GM04504 (cell line): ENCODE measurements at regions not wholly inside any gene's neighbourhood (a gene's known extent, or its start where the extent isn't known, plus 50 kb on each side); places are given as distances from the start of the nearest gene placed in this dataset.

Experiments
- DNase-seq: peaks from one replicate; pipeline ENCODE4 v3.0.0-alpha.2; 2012; ENCODE audit warnings: low read depth

DNA sequence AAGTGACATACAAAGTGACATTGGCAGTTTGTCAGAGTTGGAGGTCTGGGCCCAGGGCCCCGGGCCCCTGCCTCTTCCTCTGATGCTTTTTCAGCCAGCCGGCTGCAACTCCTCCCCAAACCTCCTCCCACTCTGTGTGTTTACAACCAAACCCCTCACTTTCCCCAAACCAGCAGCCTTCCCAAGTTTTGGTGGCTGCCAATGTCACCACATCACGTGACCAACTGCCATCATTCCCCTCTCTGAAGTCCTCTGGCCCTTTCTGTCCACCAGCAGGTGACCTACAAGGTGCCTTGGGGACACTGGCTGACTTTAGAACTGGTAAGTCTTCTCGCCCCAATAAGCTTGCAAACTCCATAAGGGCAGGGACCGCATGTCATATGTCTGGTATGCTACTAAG lies 357.7 kb downstream of the BCOR start:
- no peak for DNase-seq

DNA sequence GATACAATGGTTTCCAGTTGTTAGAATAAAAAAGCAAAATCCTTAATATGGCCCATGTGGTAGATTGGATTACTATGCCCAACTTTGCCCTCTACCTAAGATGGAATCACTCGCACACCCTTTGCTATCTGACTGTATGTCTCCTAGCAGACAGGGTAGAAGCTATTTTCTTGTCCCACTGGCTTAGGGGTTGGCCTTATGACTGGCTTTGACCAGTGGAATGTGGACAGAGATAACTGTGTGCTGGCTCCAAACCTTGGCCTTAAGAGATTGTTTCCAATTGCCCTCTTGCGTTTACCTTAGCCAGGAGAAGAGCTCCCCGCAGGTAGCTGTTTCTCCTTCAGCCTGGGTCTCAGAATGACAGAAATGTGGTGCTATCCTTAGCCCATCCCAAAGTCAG lies 355.9 kb downstream of the BCOR start:
- DNase-seq, result no peak

- DNase-seq, result no peak
These were observed 351.9 kb downstream of the BCOR start for GRCh38 chrX:39745818-39746217.

DNA sequence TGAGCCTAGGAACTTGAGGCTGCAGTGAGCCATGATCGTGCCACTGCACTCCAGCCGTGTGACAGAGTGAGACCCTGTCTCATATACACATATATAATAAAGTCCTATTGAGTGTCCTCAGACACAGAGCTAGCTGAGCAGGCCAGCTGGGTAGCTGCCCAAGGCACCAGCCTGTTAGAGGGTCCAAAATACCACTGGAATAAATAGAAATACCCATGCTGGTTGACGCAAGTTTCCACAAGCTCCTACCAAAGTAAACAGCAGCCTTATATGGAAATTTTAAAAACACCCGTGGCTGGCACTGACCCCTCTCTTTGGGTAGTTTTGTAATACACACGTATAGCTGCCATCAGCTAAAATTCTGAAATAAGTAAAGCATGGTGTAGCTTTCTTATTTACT lies 348.6 kb downstream of the BCOR start:
- no peak for DNase-seq

GRCh38 chrX:39749728-39750127 lies 348.0 kb downstream of the BCOR start:
- DNase-seq, result no peak

- DNase-seq, result no peak
These were observed 347.4 kb downstream of the BCOR start for GRCh38 chrX:39750256-39750790.

DNA sequence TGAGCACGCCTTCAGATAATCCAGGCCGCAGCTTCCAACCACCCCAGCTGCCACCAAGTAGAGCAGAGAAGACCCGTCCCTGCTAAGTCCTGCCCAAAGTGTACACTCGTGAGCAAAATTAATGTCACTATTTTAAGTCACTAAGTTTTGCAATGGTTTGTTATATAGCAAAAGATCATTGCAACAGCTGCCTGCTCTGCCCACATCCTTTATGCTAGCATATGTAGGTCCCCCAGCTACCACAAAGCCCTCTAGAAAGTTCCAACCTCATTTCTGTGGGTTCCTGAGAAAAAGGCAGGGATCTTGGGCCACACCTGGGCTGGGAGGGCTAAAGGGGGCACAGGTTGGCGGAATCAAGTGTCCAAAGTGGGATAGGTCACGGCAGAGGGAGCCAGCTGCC lies 346.9 kb downstream of the BCOR start:
- no peak for DNase-seq

- DNase-seq, result no peak
These were observed 344.9 kb downstream of the BCOR start for GRCh38 chrX:39752815-39753214.

GRCh38 chrX:39753293-39753996 lies 344.3 kb downstream of the BCOR start:
- no peak for DNase-seq

- DNase-seq, result peak; percentile 85
These were observed 342.4 kb downstream of the BCOR start for GRCh38 chrX:39755143-39756032.

DNA sequence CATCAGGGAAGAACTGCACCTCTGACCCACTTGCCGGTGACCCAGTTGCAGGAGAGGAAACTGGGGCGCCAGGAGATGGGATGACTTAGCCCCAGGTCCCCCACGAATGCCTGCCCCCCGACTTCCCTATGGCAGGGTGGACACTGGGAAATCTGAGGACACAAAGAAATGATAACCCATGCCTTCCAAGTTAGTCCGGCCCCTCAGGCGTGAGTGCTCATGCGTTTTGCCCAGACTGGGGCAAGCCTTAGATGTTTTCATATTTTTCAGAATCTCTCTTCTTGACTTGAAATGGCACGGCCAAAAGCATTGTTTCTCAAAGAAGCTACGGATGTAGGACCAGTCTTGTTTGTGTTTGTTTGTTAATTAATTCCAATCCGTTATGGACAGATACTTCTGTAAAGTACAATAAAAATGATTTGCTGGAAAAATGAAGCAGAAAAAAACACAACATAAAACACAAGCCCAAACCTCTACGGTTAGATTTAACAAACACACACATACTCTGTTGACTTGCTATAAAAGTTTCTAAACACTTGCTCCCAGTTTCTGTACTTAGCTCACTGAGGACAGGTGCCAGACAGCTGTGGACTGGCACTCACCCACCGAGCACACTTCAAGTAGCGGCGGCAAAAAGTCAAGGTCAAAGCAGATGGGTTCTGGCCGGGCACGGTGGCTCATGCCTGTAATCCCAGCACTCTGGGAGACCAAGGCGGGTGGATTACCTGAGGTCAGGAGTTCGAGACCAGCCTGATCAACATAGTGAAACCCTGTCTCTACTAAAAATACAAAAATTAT lies 341.5 kb downstream of the BCOR start:
- DNase-seq, result no peak

DNA sequence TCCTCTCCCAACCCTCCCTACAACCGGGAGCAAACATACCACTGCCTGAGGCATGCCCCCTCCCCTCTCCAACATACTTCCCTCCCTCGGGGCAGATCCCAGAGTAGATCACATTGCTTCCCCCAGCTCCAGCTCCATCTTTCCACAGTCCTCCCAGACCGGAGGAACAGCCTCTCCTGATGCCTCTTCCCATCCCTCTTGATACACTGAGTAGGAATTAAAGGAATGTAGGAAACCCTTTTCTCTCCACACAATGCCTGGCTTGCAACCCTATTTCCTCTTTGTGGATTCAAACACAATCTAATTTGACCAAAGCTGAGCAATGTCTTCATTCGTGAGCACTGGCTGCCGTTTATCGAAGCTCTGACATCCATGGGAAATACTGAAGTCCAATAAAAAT lies 339.8 kb downstream of the BCOR start:
- DNase-seq, result no peak

DNA sequence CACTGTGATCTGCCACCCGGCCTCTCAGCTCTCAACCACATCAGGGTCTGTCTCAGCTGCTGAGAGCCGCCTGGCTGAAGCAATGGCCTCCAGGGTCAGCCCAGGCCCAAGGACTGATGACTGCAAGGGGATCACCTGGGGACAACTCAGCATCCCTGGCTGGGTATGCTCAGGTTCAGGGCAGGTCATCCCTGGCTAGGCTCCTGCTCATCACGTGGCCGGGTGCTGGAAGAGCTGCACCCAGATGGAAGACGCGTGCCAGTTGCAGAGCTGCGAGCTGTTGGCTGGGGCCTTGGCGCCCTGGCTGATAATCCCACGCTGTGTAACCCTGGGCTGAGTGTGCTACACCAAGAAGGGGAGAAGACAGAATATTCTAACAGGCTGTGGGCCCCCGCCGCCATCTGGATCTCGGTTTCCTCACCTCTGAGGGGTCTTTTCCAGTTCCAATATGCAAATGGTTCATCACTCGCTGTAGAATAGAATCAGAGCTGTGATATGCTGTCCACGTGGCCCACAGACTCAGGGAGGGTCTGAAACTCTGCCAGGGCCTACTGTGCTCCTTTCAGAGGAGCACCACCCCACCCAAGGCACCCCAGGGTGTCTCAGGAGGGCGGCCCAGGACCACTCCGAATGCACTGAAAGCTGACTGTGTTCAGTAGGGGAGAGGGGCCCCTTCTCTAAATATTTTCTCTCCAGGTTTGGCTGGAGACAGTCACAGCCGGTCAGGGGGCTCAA lies 338.8 kb downstream of the BCOR start:
- DNase-seq, result no peak

DNA sequence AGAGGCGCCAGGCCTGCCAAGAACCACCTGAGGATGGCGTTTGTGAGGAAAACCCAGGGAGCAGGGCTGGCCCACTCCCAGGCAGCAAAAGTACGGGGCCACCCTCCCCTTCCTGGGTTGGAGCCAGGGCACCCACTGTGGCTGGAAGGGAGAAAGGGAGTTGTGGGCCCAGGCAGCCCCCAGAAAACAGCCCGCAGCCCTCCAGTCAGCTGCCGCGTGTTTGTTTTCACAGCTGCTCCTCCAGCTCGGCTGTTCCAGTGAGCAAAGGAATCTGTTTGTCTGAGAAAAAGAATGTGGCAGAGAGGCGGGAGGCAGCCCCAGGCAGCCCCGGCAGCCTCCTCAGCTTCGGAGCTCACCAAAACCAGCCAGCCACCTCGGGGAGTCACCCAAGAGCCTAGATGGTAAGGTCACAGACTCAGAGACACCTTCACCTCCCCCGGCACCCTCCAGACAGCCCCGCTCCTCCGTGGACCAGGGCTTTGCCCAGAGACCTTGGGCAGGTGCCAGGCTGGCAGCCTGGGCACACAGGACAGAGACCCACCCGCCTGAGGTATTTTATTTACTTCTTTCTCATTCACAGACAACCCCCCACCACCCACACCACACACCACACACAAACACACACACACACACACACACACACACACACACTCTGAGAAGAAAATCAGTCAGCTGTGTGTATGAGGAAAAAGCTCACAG lies 338.1 kb downstream of the BCOR start:
- DNase-seq, result no peak

- DNase-seq, result no peak
These were observed 336.8 kb downstream of the BCOR start for GRCh38 chrX:39760930-39761329.

GRCh38 chrX:39762266-39762841 lies 335.4 kb downstream of the BCOR start:
- no peak for DNase-seq

DNA sequence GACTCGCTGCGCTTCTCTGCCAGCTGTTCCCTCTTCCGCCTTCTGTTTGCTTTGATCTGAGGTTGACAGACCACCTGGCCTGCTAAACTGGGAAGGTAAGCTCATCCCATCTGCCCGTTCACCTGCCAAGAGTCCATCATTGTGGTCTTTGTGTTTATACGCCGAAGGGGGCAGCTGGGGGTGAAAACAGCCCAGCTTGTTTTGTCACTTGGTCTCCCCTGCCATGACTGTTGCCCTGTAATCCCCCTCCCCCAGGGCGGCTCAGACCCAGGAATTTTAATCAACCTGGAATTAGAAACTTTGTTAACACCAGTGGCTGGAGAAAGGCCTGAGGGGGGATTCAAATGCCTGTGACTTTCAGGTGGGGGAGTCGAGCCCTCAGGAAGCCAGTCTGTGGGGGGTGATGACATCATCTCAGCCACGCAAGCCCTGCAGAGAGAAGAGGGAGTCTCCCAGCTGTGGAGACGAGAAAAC lies 333.3 kb downstream of the BCOR start:
- DNase-seq, result no peak

DNA sequence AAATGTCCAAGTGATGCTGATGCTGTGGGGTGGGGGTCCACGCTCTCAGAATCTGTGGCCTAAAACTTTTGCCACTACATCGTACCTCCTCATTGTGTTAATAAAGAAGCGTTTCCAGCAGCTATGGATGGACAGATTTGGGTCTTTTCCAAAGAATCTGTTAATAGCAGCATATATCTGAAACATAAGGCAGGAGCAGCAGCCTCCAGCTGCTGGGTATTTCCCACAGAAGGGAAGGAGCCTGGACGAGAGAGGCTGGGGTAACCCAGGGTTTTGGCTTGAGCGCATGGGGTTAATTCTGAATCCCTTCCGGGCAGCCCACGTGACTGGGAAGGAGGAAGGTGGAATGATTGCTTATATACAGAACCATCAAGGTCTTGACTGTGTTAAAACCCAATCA lies 332.4 kb downstream of the BCOR start:
- DNase-seq, result no peak

GRCh38 chrX:39766085-39766726 lies 331.6 kb downstream of the BCOR start:
- no peak for DNase-seq

DNA sequence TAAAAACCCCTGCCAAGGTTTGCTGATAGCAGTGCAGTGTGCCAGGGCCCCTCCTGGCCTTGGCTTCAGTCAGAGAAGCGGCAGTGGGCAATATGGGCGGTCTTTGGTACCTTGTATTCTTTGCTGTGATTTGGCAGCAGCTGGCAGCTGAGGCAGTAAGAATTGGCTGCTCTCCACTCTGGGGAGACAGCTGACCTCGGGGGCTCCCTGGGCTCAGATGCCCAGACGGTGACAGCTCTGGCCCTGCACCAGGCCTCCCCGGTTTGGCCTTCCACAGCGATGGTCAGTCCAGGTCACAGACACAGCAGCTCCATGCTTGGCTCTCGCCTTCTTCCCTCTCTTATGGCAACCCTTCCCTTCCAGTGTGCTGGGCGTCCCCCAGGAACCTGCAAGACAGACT lies 330.9 kb downstream of the BCOR start:
- no peak for DNase-seq
